ENCODE measurements at regions not wholly inside any gene's neighbourhood (a gene's known extent, or its start where the extent isn't known, plus 50 kb on each side); places are given as distances from the start of the nearest gene placed in this dataset.

DNA sequence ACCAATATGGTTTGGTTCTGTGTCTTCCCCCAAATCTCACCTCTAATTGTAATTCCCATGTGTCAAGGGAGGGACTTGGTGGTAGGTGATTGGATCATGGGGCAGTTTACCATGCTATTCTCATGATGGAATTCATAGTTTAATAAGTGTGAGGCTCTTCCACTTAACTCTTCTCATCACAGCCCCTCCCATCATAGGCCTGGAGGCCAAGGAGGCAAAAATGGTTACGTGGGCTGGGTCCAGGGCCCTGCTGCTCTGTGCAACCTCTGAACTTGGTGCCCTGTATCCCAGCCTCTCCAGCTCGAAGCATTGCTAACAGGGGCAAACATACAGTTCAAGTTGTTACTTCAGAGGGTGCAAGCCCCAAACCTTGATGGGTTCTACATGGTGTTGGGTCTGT is 232.7 kb downstream of the ADGRG6 start:
- no peak for TF ChIP-seq CTCF (IDR thresholded peaks at IDR 0.05; ENCODE audit: low read depth, low read length)

GRCh38 chr6:142537612-142538478 is 236.0 kb downstream of the ADGRG6 start:
- no peaks in the 10 kb centered on the region for H3K27me3 ChIP-seq
- DNase-seq (ENCODE audit: low read depth in 1 of 2, low spot score in 1 of 2): peak in 1 of 2 donors; percentile 52
- no peaks in the 10 kb centered on the region for H3K4me1 ChIP-seq (ENCODE audit: low read depth)
- no peak overlapping the region for H3K27ac ChIP-seq
- H3K9me3 ChIP-seq (ENCODE audit: low read depth): no peaks in the 10 kb centered on the region
- no peak overlapping the region for H3K4me3 ChIP-seq
- H3K36me3 ChIP-seq: no peaks in the 10 kb centered on the region
- peak; percentile 48 for TF ChIP-seq CTCF (IDR thresholded peaks at IDR 0.05; ENCODE audit: low read depth, low read length)

More for the DNA sequence above, 232.7 kb downstream of the ADGRG6 start:
- DNase-seq (ENCODE audit: low read depth in 1 of 2, low spot score in 1 of 2): no peak
- Histone ChIP-seq H3K9me3 (ENCODE audit: low read depth) (no peaks in the 10 kb centered on the region), H3K36me3 (no peaks in the 10 kb centered on the region), H3K27me3 (no peaks in the 10 kb centered on the region), H3K4me3 (no peak overlapping the region), H3K27ac (no peak overlapping the region), H3K4me1 (ENCODE audit: low read depth) (no peaks in the 10 kb centered on the region)

- Histone ChIP-seq H3K27ac (no peak overlapping the region), H3K27me3 (no peaks in the 10 kb centered on the region), H3K9me3 (ENCODE audit: low read depth) (no peaks in the 10 kb centered on the region), H3K4me3 (no peak overlapping the region), H3K36me3 (no peaks in the 10 kb centered on the region), H3K4me1 (ENCODE audit: low read depth) (no peaks in the 10 kb centered on the region)
- no peak for TF ChIP-seq CTCF (IDR thresholded peaks at IDR 0.05; ENCODE audit: low read depth, low read length)
- DNase-seq (ENCODE audit: low read depth in 1 of 2, low spot score in 1 of 2): peak in 1 of 2 donors; percentile 87
These were observed 241.0 kb downstream of the ADGRG6 start for GRCh38 chr6:142542704-142543233.

GRCh38 chr6:142543606-142544005 is 241.8 kb downstream of the ADGRG6 start:
- no peaks in the 10 kb centered on the region for H3K4me1 ChIP-seq (ENCODE audit: low read depth)
- no peak for TF ChIP-seq CTCF (IDR thresholded peaks at IDR 0.05; ENCODE audit: low read depth, low read length)
- H3K9me3 ChIP-seq (ENCODE audit: low read depth): no peaks in the 10 kb centered on the region
- no peaks in the 10 kb centered on the region for H3K36me3 ChIP-seq
- no peaks in the 10 kb centered on the region for H3K27me3 ChIP-seq
- no peak for DNase-seq (ENCODE audit: low read depth in 1 of 2, low spot score in 1 of 2)
- no peak overlapping the region for H3K27ac ChIP-seq
- H3K4me3 ChIP-seq: no peak overlapping the region

DNA sequence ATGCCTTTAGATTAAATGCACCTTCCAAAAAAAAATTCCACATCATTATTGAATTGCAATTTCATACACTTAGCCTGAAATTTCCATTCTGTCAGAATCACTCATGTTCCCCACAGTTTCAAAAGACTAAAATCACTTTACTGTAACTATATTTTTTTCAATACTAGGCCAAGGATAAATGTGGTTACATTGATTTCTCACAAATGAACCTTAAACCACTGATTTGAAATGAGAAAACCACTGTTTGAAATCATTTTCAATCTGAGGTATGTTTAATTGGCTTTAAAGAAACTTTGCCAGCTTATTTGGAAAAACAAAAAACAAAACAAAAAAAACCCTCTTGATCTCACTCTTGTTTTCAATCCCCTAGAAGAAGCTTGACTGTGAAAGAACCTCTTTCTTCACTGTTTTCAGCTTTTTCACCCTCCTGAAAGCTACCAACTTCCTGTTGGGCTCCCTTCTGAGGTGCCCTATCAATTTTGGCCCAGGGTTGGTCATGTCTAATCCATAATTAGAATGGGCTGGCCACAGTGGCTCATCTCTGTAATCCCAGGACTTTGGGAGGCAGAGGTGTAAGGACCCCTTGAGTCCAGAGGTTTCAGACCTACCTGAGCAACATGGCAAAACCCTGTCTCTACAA is 242.5 kb downstream of the ADGRG6 start:
- TF ChIP-seq CTCF (IDR thresholded peaks at IDR 0.05; ENCODE audit: low read depth, low read length): no peak
- no peak for DNase-seq (ENCODE audit: low read depth in 1 of 2, low spot score in 1 of 2)
- no peaks in the 10 kb centered on the region for H3K4me1 ChIP-seq (ENCODE audit: low read depth)
- H3K36me3 ChIP-seq: no peaks in the 10 kb centered on the region
- H3K27ac ChIP-seq: no peak overlapping the region
- H3K9me3 ChIP-seq (ENCODE audit: low read depth): no peaks in the 10 kb centered on the region
- no peak overlapping the region for H3K4me3 ChIP-seq
- H3K27me3 ChIP-seq: no peaks in the 10 kb centered on the region

All from cardiac muscle cell (in vitro differentiated cells and primary cell).